Suprapubic skin (tissue), 4 donors: ENCODE measurements at regions not wholly inside any gene's neighbourhood (a gene's known extent, or its start where the extent isn't known, plus 50 kb on each side); places are given as distances from the start of the nearest gene placed in this dataset.

Experiments used
- EP300 ChIP-seq: sonication (generic); formaldehyde crosslinking; IDR thresholded peaks from one replicate; pipeline ENCODE4 v1.6.1; 2017; ENCODE audit warnings: antibody characterized with exemption
- POLR2A ChIP-seq, 2 donors: fragments of 450-650 bp; IDR thresholded peaks; one replicate each; pipeline ENCODE4 v1.6.1; 2017; ENCODE audit warnings: antibody characterized with exemption in 2 of 2, mild to moderate bottlenecking in 2 of 2, moderate library complexity in 2 of 2
- POLR2AphosphoS5 ChIP-seq, 3 donors: sonication (generic); formaldehyde crosslinking; IDR thresholded peaks; one replicate each; pipeline ENCODE4 v1.6.1; 2017; ENCODE audit warnings: antibody characterized with exemption in 3 of 3
- TF ChIP-seq, protein P1 (sequence below), 2 donors: fragments of 200-600 bp in 1 of 2; fragments of 450-650 bp in 1 of 2; sonication (generic) in 1 of 2; IDR thresholded peaks; one replicate each; pipeline ENCODE4 v1.5.1; 2016 to 2019; ENCODE audit warnings: antibody characterized with exemption in 2 of 2, mild to moderate bottlenecking in 1 of 2, moderate library complexity in 1 of 2

DNA sequence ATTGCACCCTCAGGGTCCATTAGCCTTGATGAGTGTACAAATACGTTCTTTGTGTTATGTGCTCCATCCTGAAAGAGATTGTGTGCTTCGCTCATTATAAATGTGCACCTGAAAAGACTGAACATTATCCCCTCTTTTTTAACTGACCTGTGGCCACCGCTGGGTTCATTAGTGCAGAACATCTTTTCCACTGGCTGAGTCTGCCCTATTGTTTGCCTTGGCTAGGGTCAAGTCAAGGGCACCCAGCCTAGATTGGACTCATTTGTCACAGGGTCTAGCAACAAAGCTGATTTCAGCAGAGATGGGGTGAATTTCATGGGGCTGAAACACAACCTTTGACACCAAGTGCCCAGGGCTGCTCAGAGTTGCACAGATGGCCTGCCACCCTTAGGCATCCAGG, 764.1 kb upstream of the ARRDC3 start:
- TF ChIP-seq, protein P1, sequence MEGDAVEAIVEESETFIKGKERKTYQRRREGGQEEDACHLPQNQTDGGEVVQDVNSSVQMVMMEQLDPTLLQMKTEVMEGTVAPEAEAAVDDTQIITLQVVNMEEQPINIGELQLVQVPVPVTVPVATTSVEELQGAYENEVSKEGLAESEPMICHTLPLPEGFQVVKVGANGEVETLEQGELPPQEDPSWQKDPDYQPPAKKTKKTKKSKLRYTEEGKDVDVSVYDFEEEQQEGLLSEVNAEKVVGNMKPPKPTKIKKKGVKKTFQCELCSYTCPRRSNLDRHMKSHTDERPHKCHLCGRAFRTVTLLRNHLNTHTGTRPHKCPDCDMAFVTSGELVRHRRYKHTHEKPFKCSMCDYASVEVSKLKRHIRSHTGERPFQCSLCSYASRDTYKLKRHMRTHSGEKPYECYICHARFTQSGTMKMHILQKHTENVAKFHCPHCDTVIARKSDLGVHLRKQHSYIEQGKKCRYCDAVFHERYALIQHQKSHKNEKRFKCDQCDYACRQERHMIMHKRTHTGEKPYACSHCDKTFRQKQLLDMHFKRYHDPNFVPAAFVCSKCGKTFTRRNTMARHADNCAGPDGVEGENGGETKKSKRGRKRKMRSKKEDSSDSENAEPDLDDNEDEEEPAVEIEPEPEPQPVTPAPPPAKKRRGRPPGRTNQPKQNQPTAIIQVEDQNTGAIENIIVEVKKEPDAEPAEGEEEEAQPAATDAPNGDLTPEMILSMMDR (IDR thresholded peaks at IDR 0.05), result no peak
- TF ChIP-seq EP300, result no peak
- TF ChIP-seq POLR2A (IDR thresholded peaks at IDR 0.05), result no peak
- TF ChIP-seq POLR2AphosphoS5 (IDR thresholded peaks at IDR 0.05), result no peak
